Mesenchymal stem cell (in vitro differentiated cells and primary cell): ENCODE measurements at regions not wholly inside any gene's neighbourhood (a gene's known extent, or its start where the extent isn't known, plus 50 kb on each side); places are given as distances from the start of the nearest gene placed in this dataset.

ENCODE experiments used
- DNase-seq: peaks from one replicate; pipeline ENCODE4 v3.0.0-alpha.2; 2013
- H2AFZ ChIP-seq: one replicate; pipeline ENCODE4 v1.6.1; 2013; ENCODE audit warnings: low read depth, mild to moderate bottlenecking, control low read depth, inconsistent platforms, low read length, moderate library complexity
- H2AK5ac ChIP-seq: 2 replicates; pipeline ENCODE4 v1.6.1; 2013; ENCODE audit warnings: low read length, moderate library complexity, mild to moderate bottlenecking, inconsistent platforms; ENCODE audit not compliant: severe bottlenecking
- H2BK120ac ChIP-seq: one replicate; pipeline ENCODE4 v1.6.1; 2013; ENCODE audit warnings: low read depth, mild to moderate bottlenecking, inconsistent platforms, low read length, moderate library complexity
- H2BK12ac ChIP-seq, 2 experiments: one replicate each; pipeline ENCODE4 v1.6.1; 2013; ENCODE audit warnings: inconsistent platforms in 2 of 2, low read length in 2 of 2, mild to moderate bottlenecking in 2 of 2, moderate library complexity in 2 of 2, control low read depth in 1 of 2
- H2BK15ac ChIP-seq: one replicate; pipeline ENCODE4 v1.6.1; 2013; ENCODE audit warnings: mild to moderate bottlenecking, low read depth, inconsistent platforms; ENCODE audit not compliant: poor library complexity, severe bottlenecking
- H2BK5ac ChIP-seq: 2 replicates; pipeline ENCODE4 v1.6.1; 2013; ENCODE audit warnings: low read depth, mild to moderate bottlenecking, low read length, control low read depth, inconsistent platforms; ENCODE audit not compliant: poor library complexity, severe bottlenecking
- H3K14ac ChIP-seq, 2 experiments: one replicate each; pipeline ENCODE4 v1.6.1; 2013; ENCODE audit warnings: inconsistent platforms in 2 of 2, low read length in 2 of 2, control low read depth in 1 of 2, mild to moderate bottlenecking in 1 of 2, moderate library complexity in 1 of 2
- H3K18ac ChIP-seq, 2 experiments: one replicate each; pipeline ENCODE4 v1.6.1; 2013; ENCODE audit warnings: inconsistent platforms in 2 of 2, low read length in 2 of 2, control low read depth in 1 of 2, low read depth in 1 of 2, mild to moderate bottlenecking in 1 of 2
- H3K23ac ChIP-seq, 2 experiments: one replicate each; pipeline ENCODE4 v1.6.1; 2013; ENCODE audit warnings: inconsistent platforms in 2 of 2, low read length in 2 of 2, mild to moderate bottlenecking in 2 of 2, moderate library complexity in 2 of 2, control low read depth in 1 of 2
- H3K27ac ChIP-seq: 2 replicates; pipeline ENCODE4 v1.5.1; 2013; ENCODE audit warnings: mild to moderate bottlenecking, moderate library complexity, low read length, control low read depth, inconsistent platforms; ENCODE audit not compliant: poor library complexity, severe bottlenecking
- H3K27me3 ChIP-seq, 2 experiments: 2 replicates each; pipeline versions ENCODE4 v1.6.1 to v1.7.0; 2013; ENCODE audit warnings: low read length in 2 of 2, mild to moderate bottlenecking in 2 of 2, moderate library complexity in 2 of 2, control low read depth in 1 of 2, inconsistent platforms in 1 of 2; ENCODE audit not compliant: control insufficient read depth in 1 of 2, insufficient read depth in 1 of 2
- H3K36me3 ChIP-seq, 2 experiments: 2 replicates each; pipeline versions ENCODE4 v1.6.1 to v1.7.0; 2013; ENCODE audit warnings: low read length in 2 of 2, control low read depth in 1 of 2, inconsistent platforms in 1 of 2, low read depth in 1 of 2, mild to moderate bottlenecking in 1 of 2; ENCODE audit not compliant: insufficient read depth in 2 of 2, control insufficient read depth in 1 of 2
- H3K4ac ChIP-seq, 2 experiments: one replicate each; pipeline ENCODE4 v1.6.1; 2013; ENCODE audit warnings: inconsistent platforms in 2 of 2, low read length in 2 of 2, mild to moderate bottlenecking in 2 of 2, moderate library complexity in 2 of 2, control low read depth in 1 of 2, low read depth in 1 of 2
- H3K4me1 ChIP-seq: 2 replicates; pipeline ENCODE4 v1.6.1; 2013; ENCODE audit warnings: low read depth, low read length, control low read depth; ENCODE audit not compliant: control insufficient read depth, insufficient read depth
- H3K4me2 ChIP-seq: 2 replicates; pipeline ENCODE4 v1.6.1; 2013; ENCODE audit warnings: low read length, mild to moderate bottlenecking, inconsistent platforms; ENCODE audit not compliant: poor library complexity, severe bottlenecking
- H3K4me3 ChIP-seq, 2 experiments: 2 replicates each; pipeline versions ENCODE4 v1.5.1 to v1.7.0; 2013; ENCODE audit warnings: low read length in 2 of 2, mild to moderate bottlenecking in 2 of 2, control low read depth in 1 of 2, low read depth in 1 of 2; ENCODE audit not compliant: insufficient read depth in 1 of 2
- H3K79me1 ChIP-seq: replicated peaks from 2 replicates; pipeline ENCODE4 v1.6.1; 2013; ENCODE audit warnings: mild to moderate bottlenecking, control low read depth, low read length, inconsistent platforms; ENCODE audit not compliant: poor library complexity, severe bottlenecking
- H3K9ac ChIP-seq: 2 replicates; pipeline ENCODE4 v1.7.0; 2013; ENCODE audit warnings: mild to moderate bottlenecking, low read length, moderate library complexity
- H3K9me3 ChIP-seq: 2 replicates; pipeline ENCODE4 v1.7.0; 2013; ENCODE audit warnings: mild to moderate bottlenecking, low read length; ENCODE audit not compliant: control insufficient read depth
- H4K8ac ChIP-seq: one replicate; pipeline ENCODE4 v1.6.1; 2013; ENCODE audit warnings: inconsistent platforms, mild to moderate bottlenecking, low read length, moderate library complexity
- H4K91ac ChIP-seq: one replicate; pipeline ENCODE4 v1.6.1; 2013; ENCODE audit warnings: mild to moderate bottlenecking, low read length, inconsistent platforms
- WGBS: methylation state at CpG from one replicate; pipeline ENCODE4 v1.1.7; 2013; ENCODE audit warnings: mixed read lengths; 5-methylcytosine and 5-hydroxymethylcytosine counted together

DNA sequence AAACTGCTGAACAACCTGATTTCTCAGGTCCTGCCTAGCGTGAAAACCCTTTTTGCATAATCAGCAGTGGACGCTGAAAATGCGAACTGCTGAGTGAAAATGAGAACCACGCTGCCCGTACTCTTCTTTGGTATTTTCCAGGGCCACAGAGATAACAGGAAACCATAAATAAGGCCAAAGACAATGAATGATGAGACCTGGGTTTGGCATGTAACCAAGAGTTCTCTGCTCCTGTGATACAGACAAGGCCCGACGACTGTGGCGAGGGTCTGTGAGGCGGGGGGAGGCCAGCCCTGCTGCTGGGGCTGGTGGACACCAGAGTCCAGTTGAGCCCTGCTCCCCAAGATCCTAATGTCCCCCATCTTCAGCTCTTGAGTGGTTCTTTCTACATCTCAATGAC, 236.0 kb downstream of the WDR11 start:
- Histone ChIP-seq H4K91ac (no peak overlapping the region), H3K79me1 (no peaks in the 10 kb centered on the region), H3K14ac (no peak overlapping the region), H3K9ac (no peak overlapping the region), H3K9me3 (no peaks in the 10 kb centered on the region), H3K27me3 (peaks cover 5 to 19% of the 10 kb centered on the region in 2 experiments), H3K27ac (no peak overlapping the region), H3K4me3 (no peak overlapping the region), H3K4me1 (peaks cover 3% of the 10 kb centered on the region), H2BK5ac (no peak overlapping the region), H3K4me2 (no peak overlapping the region), H2BK120ac (no peak overlapping the region), H3K23ac (no peak overlapping the region), H2BK15ac (no peak overlapping the region), H3K4ac (no peak overlapping the region), H3K36me3 (no peaks in the 10 kb centered on the region), H3K18ac (no peak overlapping the region), H2BK12ac (no peak overlapping the region), H2AK5ac (no peak overlapping the region), H4K8ac (no peak overlapping the region), H2AFZ (no peak overlapping the region)
- 40% methylated on average over 9 of the region's 9 CpGs for WGBS
- no peak for DNase-seq

DNA sequence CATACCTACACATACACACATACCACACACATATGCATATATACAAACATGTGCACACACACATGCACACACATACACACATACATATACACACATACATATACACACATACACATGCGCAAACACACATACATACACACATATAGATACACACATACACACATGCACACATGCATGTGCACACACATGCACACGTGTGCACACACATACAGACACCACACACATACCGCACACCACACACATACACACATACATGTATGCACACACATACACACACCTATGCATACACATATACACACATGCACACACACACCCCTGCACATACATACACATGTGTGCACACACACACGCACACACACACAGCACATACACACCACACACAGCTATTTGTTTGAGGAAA, 236.5 kb downstream of the WDR11 start:
- no peak overlapping the region for H4K8ac ChIP-seq
- H2BK12ac ChIP-seq = no peak overlapping the region
- 96% methylated on average over 4 of the region's 4 CpGs for WGBS
- no peaks in the 10 kb centered on the region for H3K9me3 ChIP-seq
- no peak overlapping the region for H2BK5ac ChIP-seq
- no peak overlapping the region for H3K4me3 ChIP-seq
- H3K9ac ChIP-seq = no peak overlapping the region
- no peak overlapping the region for H3K4me2 ChIP-seq
- H3K18ac ChIP-seq = no peak overlapping the region
- H4K91ac ChIP-seq = peak overlapping the region; percentile 5
- peaks cover 3% of the 10 kb centered on the region for H3K4me1 ChIP-seq
- no peak overlapping the region for H3K4ac ChIP-seq
- H2AK5ac ChIP-seq = no peak overlapping the region
- H3K79me1 ChIP-seq = no peaks in the 10 kb centered on the region
- no peak overlapping the region for H3K14ac ChIP-seq
- no peak overlapping the region for H2BK120ac ChIP-seq
- no peak overlapping the region for H3K23ac ChIP-seq
- no peak overlapping the region for H2AFZ ChIP-seq
- H2BK15ac ChIP-seq = no peak overlapping the region
- no peaks in the 10 kb centered on the region for H3K36me3 ChIP-seq
- no peak for DNase-seq
- H3K27ac ChIP-seq = no peak overlapping the region
- peaks cover 5 to 19% of the 10 kb centered on the region in 2 experiments for H3K27me3 ChIP-seq

- Histone ChIP-seq H3K4me2 (no peak overlapping the region), H2AK5ac (no peak overlapping the region), H3K9me3 (no peaks in the 10 kb centered on the region), H3K9ac (no peak overlapping the region), H2BK15ac (no peak overlapping the region), H3K18ac (no peak overlapping the region), H3K14ac (no peak overlapping the region), H3K27me3 (peaks cover under 1 to 16% of the 10 kb centered on the region in 2 experiments), H3K36me3 (no peaks in the 10 kb centered on the region), H2BK5ac (no peak overlapping the region), H3K23ac (no peak overlapping the region), H3K4me3 (no peak overlapping the region), H2BK12ac (no peak overlapping the region), H3K4ac (no peak overlapping the region), H2AFZ (no peak overlapping the region), H3K79me1 (no peaks in the 10 kb centered on the region), H3K4me1 (peaks cover 3% of the 10 kb centered on the region), H4K91ac (no peak overlapping the region), H3K27ac (no peak overlapping the region), H4K8ac (no peak overlapping the region), H2BK120ac (no peak overlapping the region)
- 53% methylated on average over 4 of the region's 6 CpGs for WGBS
- peak; percentile 54 for DNase-seq
Measured at GRCh38 chr10:121088524-121088923, 237.4 kb downstream of the WDR11 start.

DNA sequence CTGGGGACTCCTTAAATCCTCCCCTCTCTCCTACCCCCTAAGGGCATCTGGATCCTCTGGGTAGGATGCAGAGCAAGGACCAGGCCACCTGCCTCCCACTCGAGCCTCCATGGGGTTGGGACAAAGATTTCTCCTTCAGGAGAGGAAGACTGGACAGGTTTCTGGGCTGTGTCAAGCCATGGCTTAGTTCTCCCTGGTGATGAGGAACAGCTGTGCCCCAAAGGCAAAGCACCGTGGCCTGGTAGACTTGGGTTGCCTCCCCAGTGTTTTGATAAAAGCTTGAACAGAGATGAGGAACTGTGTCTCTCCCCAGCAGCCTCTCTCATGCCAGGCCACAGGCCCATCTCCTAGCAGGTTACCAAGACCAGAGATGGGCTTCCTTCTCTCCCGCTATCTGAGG, 238.3 kb downstream of the WDR11 start:
- Histone ChIP-seq H3K14ac (no peak overlapping the region), H3K18ac (no peak overlapping the region), H2BK120ac (no peak overlapping the region), H3K4me1 (peaks cover 3% of the 10 kb centered on the region), H3K4me3 (no peak overlapping the region), H3K9me3 (no peaks in the 10 kb centered on the region), H3K4ac (no peak overlapping the region), H2AK5ac (no peak overlapping the region), H2BK5ac (no peak overlapping the region), H3K4me2 (no peak overlapping the region), H3K79me1 (no peaks in the 10 kb centered on the region), H3K27me3 (peaks cover 0 to 8% of the 10 kb centered on the region in 2 experiments), H3K9ac (no peak overlapping the region), H2BK12ac (no peak overlapping the region), H2AFZ (no peak overlapping the region), H2BK15ac (no peak overlapping the region), H4K8ac (no peak overlapping the region), H3K36me3 (no peaks in the 10 kb centered on the region), H3K27ac (no peak overlapping the region), H3K23ac (no peak overlapping the region), H4K91ac (no peak overlapping the region)
- DNase-seq = no peak
- 79% methylated on average over 3 of the region's 3 CpGs for WGBS
